HUDEP-2 (cell line): ENCODE measurements at regions not wholly inside any gene's neighbourhood (a gene's known extent, or its start where the extent isn't known, plus 50 kb on each side); places are given as distances from the start of the nearest gene placed in this dataset.

ENCODE experiments used
- DNase-seq, 76 experiments: peaks; one replicate each; lab custom pipeline; 2025; ENCODE audit not compliant: unreplicated experiment in 76 of 76; lab: John Stamatoyannopoulos, UW

DNA sequence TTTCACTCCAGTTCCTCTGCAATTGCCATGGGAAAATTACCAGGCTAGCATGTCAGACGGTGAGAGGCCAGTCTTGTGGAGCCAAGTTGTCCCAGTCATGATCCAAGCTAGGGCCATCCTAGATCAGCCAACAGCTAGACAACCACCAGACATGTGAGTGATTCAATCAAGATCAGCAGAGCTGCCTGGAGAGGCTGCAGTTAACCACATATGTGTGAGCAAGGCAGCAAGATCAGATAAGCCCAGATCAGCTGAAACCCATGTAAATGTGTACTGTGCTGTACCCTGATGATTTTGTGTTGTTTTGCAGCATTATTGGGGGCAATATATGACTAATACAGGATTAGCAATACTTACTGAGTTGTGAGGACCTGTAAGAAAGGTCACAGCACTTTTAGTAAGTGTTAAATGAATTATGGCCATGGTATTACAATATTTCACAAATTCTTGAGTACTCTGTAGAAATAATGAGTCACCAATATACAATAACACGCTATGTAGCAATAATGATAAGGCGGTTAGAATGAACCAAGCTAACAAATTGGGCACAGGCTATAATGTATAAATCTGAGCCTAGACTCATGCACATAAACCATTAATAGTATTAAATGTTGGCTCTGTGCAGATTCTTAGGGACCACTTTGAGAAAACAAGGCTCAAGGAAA, 91.4 kb downstream of the SUDS3 start:
- peak in 1 of 76 experiments; percentile 12 for DNase-seq

DNA sequence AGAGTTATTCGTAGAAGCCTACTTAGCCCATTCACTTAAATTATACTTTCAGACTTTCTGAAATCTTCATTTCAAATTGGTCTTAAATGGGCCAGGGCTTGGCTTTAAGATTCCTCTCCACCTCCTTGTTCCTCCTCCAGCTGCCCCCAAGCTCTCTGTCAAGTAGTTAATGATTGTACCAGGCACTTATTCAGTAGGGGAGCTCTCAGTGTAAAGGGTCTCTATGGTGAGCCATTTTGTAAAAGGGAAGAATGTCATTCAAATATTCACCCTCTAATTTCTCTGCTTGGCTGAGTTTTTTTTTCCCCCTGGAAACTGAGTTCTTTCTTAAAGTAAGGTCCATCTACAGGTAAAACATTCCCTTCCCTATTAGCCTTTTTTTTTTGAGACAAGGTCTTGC, 96.6 kb downstream of the SUDS3 start:
- DNase-seq, result no peak

DNA sequence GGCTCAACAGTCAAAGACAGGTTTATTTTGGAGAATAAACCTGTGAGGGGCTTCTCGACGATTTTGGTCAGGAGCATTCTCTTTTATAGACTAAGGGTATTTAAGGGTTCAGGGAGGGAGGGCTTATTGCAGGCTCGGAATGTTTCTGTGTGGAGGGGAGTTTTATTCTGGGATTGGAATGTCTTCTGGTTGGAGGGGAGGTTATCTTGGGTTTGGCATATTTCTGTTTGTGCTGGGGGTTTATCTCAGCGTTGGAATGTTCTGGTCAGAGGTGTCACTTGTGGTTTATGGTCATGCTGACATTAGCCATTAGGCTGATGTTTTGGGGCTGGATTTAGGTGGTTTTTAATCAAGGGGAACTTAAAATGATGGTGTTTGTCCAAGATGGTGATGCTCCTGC, 103.9 kb downstream of the SUDS3 start:
- DNase-seq, result no peak

DNA sequence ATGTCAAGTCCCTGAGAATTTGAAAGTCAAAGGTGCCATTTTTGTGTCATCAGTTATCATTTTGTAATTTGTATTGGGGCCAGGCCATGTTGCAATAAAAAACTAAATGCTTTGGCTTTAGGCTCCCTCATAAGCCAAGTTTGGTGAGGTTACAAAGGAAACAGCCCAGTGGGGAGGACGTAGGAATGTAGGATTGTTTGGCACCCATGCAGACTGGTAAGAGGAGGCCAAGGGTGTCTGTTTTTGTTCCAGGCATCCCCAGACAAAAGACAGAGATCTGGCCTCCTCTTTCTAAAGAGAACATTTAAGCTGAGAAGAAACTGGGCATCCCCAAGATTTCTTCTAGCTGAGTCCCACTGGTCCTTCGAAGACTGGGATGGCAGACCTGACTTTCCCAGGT, 111.7 kb downstream of the SUDS3 start:
- DNase-seq, result no peak

DNA sequence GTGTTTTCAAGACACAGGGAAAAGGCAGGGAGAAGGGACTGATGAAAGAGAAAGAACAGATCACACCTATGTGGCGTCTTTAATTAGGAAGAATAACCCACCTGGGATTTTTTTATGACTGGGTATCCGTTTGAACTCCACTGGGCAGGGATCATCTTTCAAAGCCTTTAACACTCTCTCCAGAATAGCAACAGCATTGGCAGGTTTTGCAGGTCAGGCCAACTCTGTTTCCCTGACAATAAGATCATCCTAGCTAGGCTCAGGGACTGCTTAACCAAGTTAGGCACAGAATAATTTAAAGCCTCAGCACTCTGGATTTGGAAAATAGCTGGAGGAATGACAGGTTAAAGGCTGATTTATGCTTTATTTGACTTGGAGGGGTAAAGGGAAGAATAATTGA, 117.6 kb downstream of the SUDS3 start:
- DNase-seq, result no peak

DNA sequence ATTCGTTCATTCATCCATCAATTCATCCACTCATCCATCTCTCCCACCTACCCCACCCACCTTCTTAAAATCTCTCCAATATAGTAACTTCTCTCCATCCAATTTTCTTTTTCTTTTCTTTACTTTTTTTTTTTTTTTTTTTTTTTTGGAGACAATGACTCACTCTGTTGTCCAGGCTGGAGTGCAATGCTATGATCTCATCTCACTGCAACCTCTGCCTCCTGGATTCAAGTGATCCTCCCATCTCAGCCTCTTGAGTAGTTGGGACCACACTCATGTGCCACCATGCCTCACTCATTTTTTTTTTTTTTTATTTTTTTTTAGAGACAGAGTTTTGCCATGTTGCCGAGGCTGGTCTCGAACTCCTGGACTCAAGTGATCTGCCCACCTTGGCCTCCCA, 118.4 kb downstream of the SUDS3 start:
- DNase-seq, result no peak

DNA sequence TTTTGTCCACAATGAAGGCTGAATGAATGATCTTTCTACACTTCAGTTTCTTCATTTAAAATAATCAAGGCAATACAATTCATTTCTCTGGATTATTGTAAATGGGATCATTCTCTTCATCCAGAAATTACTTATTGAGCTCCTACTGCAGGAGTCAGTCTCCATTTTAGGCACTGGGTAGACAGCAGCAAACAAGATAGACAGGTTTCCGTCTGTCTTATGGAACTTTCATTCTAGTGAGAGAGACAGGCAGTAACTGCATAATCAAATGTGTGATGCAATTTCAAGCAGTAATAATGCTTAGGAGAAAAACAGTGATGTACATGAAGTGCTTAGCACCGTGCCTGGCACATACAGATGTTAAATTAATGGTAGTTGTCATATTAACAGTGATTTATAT, 118.9 kb downstream of the SUDS3 start:
- DNase-seq, result no peak

DNA sequence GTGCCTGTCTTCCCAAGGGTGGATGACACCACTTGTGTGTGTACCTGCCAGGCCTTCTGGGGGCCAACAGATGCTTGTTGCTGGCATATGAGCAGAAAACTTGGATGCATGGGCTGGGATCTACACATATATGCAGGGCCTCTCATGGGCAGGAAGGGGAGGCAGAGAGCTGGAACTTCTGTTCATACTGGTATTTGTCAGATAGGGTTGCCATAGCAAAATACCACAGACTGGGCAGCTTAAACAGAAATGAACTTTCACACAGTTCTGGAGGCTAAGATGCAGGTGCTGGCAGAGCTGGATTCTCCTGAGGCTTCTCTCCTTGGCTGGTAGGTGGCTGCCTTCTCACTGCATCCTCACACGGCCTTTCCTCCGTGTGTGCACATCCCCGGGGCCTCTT, 121.8 kb downstream of the SUDS3 start:
- DNase-seq, result peak in 2 of 76 experiments; percentile 2 to 5

DNA sequence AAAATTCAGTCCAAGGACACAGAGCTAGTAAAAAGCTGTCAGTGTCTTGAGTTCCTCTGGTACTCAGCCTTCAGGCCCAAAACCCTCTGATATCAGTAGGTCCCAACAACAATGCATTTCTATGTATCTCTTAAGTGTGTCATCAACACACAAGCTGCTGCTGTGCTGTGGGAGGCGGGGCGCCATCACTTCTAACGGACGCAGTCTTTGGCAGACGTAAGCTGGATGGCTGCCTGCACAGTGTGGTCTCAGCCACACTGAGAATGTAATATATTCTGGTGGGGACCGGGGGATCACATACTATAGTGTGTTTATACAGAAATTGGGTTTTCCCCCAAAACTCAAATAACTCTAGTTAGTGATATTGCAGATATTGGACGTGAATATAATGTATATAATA, 123.9 kb downstream of the SUDS3 start:
- no peak for DNase-seq

DNA sequence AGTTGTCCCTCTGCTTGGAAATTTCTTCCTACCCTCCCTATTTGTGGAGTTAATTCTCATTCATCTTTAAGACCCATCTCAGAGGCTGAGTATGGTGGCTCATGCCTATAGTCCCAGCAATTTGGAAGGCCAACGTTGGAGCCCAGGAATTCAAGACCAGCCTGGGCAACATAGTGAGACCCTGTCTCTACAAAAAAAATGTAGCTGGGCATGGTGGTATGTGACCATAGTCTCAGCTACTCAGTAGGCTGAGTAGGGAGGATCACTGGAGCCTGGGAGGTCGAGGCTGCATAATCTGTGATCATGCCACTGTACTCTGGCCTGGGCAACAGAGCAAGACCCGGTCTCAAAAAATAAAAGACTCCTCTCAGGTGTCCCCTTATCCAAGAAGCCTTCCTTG, 125.1 kb downstream of the SUDS3 start:
- DNase-seq, result no peak

DNA sequence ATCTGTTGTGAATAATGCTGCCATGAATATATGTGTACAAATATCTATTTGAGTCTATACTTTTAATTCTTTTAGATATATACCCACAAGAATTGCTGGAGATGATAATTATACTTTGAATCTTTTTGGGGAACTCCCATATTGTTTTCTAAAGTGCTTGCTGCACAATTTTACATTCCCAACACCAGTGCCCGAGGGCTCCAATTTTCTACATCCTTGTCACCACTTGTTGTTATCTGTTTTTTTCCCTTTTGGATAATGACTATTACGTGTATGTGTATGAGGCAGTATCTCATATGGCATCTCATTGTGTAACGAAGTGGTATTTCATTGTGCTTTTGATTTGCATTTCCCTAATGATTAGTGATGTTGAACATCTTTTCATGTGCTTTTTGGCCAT, 127.1 kb downstream of the SUDS3 start:
- DNase-seq, result no peak

DNA sequence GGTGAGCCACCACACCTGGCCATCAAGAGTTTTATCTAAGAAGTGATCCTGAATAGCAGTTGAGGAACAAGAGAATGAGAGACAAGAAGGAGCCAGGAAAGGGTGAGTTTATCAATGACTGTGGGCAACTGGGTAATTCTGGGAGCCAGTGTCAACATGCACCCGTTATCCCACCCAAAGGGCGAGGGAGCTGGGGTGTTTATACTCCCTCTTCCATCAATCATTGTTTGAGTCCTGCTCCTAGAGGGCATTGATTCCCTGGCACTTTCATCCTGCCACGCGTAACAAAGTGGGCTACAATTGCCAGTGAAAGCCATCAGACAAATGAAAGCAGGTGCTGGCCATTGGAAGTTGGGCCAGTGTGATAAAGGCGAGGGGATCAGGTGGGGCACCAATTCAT, 136.3 kb downstream of the SUDS3 start:
- no peak for DNase-seq

DNA sequence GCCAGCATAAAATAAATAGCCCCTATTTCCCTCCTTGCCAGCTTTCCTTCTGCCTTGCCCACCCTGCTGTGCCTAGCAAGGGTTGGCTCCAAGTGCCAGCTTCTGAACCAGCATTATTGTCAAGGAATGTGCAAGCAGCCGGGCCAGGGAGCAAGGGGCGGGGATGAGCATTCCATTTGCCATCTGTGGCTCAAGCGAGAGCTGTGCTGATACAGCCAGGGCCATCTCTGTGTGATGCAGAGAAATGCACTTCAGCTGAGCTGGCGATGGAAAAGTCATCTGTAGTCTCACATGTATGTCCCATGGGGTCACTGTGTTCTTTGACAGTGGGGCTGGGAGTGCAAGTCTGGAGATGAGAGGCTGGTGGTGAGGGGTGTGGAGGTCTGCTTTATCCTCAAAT, 137.3 kb downstream of the SUDS3 start:
- DNase-seq, result no peak

DNA sequence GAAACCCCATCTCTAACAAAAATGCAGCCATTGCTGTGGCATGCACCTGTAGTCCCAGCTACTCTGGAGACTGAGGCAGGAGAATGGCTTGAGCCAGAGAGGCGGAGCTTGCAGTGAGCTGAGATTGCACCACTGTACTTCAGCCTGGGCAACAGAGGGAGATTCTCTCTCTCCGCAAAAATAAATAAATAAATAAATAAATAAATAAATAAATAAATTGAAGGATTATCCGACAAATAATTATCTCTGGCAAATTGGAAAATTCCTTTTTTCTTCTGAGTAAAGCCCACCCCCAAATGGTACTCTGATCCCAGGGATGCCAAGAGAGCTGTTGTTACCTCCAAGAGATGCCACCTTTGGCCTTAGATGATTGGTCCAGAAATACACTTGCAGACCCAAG, 137.9 kb downstream of the SUDS3 start:
- no peak for DNase-seq

DNA sequence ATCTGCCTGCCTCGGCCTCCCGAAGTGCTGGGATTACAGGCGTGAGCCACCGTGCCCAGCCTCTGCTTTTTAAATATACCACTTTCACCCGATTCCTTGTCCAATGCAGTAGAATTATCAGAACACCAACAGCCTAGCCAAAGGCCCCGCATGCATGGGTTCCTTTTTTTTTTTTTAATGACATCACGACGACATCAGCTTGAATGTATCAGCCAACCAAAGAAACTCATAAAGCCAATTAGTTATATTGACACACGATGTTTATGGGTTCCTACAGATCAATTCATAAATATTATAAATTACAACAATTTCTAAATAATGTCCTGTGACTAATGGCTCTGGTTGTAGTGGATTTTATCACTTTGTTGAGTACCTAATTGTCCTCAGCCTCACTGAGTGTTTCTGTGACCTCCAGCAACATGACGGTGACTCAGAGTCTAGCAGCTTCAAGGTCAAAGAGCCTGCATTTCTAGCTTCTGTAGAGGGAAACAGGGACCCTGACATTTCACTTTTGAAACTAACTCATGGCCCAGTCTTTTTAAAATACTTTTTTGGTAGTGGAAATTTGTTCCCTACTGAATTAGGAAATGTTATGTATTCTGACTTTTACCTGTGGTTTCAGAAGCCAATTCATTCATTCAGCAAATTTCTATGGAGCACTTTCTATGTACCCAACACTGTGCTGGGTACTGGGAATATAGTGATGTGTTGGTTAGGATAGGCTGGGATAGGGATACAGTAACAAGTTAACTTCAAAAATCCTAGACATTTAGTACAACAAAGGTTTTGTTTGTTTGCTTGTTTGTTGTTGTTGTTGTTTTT, 144.1 kb downstream of the SUDS3 start:
- no peak for DNase-seq

DNA sequence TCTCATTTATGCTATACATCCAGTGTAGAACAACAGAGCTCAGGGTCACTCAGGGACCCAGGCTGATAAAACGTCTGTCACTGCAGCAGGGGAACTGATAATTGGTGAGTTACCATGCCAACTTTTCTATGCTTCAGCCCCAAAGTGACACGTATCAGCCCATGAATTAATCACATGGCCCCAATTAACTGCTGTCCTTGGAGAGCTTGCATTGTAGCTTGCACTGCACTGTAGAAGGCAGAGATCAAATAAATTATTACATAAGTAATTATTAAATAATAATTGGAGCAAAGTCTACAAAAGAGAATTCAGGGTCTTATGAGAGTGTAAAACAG, 144.6 kb downstream of the SUDS3 start:
- DNase-seq, result no peak

DNA sequence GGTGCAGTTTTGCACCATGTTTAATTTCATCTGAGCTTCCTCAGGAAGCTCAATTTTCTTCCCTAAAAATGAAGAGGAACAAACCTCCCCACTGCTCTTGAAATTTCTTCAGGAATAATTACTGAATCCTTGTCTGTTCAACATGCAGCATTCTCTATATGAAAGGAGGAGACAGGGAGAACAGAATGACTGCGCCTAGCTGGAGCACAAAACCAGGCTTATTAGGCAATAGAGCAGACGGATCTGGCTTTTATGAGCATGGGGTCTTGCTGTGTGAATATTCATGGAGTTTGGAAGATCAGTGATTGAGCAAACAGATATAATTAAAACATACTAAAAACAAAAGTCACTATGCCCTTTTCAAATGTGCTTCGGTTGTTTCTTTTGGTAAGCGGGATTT, 148.1 kb downstream of the SUDS3 start:
- DNase-seq, result no peak

DNA sequence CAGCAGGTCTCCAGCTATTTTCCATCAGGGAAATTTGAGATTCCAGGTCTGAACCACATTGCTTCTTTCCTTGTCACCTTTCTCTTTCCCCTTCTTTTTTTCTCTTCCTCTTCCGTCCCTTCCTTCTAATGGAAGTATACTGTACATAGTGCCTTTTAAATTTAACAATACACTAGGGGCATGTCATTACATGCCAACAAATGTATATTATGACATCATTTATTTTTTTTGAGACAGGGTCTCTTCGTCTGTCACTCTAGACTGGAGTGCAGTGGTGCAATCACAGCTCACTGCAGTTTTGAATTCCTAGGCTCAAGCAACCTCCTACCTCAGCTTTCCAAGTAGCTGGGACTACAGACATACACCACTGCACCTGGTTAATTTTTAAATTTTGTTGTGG, 148.9 kb downstream of the SUDS3 start:
- DNase-seq, result no peak

DNA sequence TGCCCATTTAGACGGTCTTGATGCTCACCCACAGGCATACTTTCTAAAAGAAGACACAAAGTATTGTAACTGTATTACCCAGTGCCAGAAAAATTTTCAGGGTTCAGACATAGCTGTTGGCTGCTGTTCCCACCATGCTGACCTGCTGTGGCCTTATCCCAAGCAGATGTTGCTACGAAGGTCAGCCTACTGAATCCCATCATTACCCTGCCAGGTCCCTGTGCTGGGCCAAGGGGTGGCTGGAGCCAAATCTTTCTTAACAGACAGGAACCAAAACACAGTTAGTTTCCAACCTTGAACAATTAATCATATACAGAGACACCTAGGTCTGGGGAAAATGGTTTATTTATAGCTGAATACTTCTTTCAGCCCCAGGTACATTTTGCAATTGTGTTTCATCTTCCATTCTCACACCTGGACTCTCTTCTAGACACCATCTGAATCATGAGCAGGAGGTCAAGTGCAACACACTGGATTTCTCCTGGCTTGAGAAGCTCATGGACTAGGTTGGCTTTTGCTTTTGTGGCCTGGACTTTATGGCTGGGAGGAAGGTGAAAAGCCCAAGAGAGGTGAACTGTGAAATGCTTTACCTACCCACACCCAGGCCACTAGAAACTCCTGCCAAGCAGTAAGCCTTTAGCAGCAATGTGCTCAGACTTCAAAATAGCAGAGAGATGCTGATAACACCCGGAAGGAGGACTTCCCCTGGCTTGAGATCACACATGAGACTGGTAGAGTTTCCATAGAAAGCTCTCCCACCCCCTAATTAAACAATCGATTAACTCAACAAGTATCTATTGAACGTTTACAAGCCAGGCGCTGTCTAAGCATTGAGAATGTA, 150.1 kb downstream of the SUDS3 start:
- no peak for DNase-seq

DNA sequence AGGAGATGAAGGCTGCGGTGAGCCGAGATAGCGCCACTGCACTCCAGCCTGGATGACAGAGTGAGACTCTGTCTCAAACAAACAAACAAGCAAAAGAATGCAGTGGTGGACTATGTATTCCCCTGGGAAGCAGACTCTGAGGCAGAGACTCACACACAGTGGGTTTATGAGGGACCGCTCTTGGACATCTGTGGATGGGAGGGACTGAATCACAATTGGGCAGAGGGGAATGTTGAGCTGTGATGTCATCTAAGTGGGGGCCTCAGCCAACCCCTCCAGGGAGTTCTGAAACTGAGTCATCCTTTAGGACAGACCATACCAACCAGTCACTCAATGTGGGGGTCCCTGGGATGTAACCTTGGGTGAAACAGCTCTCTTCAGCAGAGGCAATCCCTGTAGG, 151.0 kb downstream of the SUDS3 start:
- no peak for DNase-seq

DNA sequence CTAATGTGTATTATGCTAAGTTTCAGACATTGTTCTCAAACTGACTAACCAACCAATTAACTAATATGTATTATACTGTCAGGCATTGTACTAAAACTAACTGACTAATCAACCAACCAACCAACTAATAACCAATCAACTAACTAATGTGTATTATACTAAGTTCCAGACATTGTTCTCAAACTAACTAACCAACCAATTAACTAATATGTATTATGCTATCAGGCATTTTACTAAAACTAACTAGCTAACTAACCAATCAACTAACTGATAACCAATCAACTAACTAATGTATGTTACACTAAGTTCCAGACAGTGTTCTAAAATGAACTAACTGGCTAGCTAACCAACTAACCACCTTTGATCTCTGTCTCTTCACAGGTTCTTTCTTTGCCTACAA, 152.3 kb downstream of the SUDS3 start:
- DNase-seq, result no peak

DNA sequence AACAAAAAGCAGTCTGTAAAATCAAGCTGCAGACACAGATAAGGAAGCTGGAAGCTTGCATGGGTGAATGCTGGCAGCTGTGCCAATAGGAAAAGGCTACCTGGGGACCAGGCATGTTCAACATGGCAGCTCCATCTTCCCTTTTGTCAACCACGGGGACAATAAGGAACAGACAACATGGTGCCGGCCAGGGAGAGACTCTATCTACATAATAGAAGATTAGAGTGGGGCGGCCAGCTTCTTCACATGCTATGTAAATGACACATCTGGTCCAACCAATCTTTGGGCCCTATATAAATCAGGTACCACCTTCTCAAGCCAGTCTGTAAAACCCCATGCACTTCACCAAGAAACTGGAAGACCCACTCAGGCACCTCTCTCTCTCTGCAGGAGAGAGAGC, 157.6 kb downstream of the SUDS3 start:
- DNase-seq, result no peak
